GM19467 (cell line): ENCODE measurements at regions not wholly inside any gene's neighbourhood (a gene's known extent, or its start where the extent isn't known, plus 50 kb on each side); places are given as distances from the start of the nearest gene placed in this dataset.

ENCODE experiments used
- ATAC-seq: cut with Tn5 transposase; IDR thresholded peaks from one replicate; pipeline ENCODE4 v1.9.1; 2021; ENCODE audit warnings: mild to moderate bottlenecking, moderate library complexity; ENCODE audit not compliant: unreplicated experiment

DNA sequence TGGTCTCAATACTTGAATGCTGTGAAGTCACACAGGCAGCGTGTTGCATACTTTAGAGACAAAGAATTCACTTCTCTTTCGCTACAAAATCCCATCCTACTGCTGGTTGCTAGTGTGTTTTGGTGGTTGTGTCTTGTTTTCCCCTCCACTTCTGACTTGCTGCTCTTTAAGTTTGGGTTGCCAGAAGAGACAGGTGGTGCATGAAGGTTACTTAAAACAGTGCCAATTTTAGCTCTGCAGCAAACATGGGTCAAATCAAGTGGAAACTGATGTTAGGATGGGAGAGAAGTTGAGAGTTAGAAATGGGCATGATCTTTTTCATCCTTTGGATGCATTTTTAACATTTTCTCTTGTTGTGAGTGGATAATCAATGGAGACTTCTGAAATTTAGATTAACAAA lies 136.2 kb upstream of the KCNH7 start:
- no peak for ATAC-seq

DNA sequence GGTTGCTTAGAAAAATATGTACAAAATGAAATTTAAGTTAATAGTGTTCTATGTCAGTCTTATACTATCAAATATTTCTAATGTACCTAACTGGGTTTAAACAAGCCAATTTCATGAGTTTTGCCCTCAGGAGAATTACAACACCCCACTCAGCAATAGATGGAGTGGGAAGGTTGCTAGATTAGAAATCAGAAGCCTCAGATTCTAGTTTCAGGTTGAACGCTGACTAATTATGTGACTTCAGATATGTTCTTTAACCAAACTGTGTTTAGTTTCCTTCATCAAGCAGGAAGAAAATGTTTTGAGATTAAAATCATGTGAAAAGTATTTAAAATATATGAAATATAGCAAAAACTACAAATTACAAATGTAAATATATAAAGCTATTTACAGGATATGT lies 133.8 kb upstream of the KCNH7 start:
- no peak for ATAC-seq

DNA sequence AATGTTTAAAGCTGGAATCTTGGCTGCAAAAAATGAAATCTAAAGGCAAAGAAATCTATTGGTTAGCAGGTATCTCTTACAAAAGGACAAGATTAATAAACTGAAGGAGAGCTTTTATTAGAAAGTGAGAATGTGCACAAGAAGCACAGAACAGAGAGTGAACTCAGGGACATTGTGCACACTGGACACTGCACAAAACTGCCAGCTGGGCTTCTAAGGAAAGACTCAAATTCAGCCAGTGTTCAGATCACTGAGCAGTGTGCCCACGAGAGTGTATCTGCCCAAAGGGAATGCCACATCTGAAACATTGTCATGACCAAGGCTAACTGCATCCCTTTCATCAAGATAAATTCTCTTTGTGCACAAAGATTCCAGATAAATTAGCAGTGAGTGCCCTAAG lies 129.7 kb upstream of the KCNH7 start:
- ATAC-seq: no peak

DNA sequence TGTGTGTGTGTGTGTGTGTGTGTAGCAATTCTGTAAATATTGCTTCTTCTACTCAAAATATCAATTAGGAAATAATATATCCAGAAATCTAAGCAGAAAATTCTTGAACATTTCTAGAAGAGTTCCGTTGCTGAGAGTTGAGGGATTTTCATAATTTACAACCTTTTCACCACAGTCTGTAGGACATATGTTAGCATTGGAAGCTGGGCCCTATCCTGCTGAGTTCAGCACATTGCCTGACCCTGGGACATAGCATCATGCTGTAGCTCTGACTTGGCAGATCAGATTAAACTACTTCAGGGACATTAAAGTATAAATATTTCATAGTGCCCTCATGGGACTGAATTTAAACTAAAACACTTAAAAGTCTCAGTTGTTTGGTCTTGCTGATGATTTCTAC lies 129.2 kb upstream of the KCNH7 start:
- no peak for ATAC-seq

DNA sequence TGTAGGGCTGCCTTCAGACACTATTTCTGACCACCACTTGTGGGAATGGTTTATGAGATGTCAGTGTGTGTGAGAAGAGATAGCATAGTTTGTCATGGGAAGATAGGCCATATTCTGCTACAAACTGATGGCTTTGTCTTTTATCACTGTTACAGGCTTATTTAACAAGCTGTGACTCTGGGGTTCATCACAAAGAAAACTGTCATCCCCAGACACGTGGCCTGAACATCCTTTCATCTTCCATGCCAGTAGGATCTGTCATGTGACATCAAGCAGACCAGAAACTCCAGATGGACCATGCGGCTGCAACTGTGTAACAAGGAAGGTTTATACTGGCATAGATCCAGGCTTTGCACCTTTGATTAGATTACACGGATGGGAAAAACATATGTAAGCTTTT lies 128.6 kb upstream of the KCNH7 start:
- ATAC-seq: no peak

DNA sequence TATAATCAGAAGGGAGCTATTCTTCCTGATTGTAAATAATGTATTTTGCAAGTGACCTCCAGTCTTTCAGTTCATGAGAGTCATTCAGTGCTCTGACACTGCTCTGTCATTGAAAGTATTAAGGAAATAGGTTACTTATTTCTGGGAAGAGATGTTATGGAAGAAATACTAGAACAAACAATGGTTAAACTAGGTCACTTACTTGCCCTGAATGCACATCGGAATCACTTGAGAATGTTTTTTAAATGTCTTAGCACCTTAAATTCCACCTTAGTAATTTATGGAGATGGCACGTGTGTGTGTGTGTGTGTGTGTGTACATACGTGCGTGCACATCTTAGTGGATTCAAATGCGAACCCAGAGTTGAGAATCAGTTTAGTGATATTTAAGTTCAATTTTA lies 126.6 kb upstream of the KCNH7 start:
- no peak for ATAC-seq

DNA sequence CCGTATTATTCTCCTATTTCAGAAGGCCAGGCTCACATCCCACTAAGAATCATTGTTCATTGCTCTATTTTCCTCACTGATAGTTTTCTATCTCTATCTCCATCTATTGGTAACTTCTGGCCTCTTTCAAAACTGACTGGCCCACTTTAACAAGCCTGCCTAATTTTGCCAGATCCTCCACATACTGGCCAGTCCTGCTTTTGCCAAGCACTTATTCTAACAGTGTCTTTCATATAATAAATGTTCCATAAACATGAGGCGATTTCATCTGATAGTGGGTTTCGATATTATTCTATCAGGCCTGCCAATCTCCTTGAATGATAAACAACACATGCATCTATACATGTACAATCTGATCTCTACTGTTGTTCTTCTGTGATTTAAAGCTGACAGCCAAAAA lies 125.9 kb upstream of the KCNH7 start:
- no peak for ATAC-seq

DNA sequence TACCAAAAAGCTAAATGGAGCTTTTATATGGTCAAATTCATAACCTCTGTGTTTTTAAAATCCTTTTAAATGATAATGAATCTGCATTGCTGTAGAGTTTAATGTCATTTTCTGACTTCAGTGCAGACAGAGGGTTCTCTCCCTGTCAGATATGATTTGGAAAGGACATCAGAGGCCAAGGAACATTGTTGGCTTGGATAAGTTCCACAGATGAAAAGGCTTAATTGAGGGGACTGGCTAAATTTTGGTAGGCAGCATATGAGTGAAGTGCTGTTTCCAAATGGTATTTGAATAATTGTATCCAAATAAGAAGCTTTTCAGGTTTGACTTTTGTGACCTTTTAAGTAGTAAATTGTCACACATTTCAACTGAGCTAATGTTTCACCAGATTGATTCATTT lies 124.6 kb upstream of the KCNH7 start:
- ATAC-seq: no peak

DNA sequence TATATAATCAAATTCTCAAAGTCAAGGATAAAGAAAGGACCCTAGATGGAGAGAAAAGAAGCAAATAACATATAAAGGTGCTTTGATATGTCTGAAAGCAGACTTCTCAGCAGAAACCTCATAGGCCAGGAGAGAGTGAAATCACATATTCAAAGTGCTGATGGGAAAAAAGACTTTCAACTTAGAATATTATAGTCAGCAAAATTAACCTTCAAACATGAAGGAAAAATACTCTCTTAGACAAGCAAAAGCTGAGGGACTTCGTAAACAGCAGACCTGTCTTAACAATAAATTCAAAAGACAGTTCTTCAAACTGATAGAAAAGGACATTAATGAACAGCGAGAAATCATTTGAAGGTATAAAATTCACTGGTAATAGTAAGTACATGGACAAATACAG lies 107.2 kb upstream of the KCNH7 start:
- no peak for ATAC-seq

DNA sequence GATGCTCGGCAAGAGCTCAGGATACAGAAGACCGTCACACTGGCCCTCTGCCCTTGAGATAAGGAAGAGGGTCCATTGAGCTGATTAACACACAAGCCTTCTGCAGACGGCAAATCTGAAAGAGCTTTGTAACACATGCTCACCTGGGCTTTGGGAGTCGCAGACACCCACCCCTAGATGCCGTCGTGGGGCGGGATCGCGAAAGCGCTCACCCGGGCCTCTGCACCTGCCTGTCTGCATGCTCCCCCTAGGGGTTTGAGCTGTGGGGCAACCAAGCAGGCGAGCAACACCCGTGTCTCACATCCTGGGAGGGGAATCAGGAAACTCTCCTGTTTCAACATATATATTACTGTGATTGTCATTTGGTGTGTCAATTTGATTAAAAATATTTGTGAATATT lies 99.8 kb upstream of the KCNH7 start:
- no peak for ATAC-seq

DNA sequence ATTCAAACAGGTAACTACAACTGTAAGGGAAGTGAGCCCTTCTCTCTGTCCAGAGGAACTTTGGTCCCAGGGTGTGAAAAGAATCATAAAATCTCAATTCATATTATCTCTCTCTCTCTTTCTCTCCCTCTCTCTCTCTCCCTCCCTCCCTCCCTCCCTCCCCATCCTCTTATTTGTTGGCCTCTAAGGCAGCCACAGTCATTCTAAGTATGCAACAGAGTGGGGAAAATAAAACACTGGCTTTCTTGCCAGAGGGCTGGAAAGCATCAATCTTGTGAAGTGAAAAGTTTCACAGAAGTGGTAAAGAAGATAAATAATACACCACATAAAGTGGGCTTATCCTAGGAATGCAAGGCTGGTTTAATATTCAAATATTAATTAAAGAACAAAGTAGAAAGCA lies 95.6 kb upstream of the KCNH7 start:
- ATAC-seq: no peak

DNA sequence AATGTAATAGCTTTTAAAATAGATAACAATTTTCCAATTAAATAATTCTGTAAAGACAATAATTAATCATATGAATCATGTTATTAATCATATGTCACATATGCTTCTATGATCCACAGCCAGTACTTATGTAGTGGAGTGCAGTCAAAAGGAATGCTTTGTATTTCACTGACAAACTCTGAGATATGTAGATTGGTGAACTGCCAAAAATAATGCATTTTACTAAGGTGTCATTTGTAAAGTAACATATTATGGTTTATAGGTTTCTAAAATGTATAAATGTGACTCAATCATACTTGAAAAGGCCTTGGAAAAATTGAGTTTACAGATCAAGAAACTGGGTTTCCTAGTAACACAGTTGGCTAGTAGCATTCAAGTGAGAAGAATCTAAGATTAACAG lies 93.8 kb upstream of the KCNH7 start:
- ATAC-seq: no peak

DNA sequence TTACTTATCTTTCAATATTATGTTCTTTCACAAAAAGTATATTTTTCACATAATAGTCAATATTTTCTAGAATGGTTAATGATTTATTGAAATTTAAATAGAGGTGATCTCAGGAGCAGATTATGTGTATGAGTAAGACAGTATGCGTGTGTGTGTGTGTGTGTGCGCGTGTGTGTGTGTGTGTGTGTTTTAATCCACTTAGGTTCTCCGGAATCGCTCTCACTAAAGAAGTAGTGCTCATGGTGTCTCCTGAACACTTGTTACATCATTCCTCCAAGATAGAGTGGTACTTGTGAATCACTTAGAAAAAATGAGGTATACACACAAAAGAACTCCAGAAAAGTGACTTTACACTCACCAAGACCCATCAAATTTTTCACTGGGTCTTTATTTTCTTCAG lies 91.0 kb upstream of the KCNH7 start:
- ATAC-seq: no peak

DNA sequence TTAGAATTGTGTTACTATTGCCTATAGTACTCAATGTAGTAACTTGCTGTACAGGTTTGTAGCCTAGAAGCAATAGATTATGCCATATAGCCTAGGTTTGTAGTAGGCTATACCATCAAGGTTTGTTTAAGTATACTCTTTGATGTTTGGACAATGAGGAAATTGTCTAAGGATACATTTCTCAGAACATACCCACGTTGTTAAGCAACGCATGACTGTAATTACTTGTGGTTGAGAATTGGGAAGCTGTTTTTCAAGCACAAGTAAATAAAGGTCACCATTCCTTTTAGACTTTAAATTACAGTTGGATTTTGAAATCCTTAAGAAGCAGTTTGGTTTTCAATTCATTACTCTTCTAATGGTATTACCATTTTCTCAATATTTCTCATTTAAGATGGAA lies 89.8 kb upstream of the KCNH7 start:
- ATAC-seq: no peak

DNA sequence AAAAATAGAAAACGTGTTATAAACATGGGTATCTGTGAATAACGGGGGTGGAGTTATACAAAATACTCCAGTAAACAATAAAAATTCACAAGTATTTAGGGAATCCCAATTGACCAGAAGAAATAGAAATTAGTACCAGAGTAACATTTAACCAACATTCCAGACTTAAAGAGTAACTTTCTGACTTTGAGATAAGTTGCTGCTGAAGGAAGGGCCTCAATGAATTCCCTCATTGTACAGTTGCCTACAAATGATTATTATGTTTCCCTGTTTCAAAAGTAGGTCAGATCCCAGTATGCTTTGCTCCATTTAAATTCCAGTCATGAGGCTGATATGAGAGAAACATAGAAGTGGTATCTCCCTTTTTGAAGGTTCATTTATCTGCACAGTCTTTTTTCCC lies 88.3 kb upstream of the KCNH7 start:
- no peak for ATAC-seq

DNA sequence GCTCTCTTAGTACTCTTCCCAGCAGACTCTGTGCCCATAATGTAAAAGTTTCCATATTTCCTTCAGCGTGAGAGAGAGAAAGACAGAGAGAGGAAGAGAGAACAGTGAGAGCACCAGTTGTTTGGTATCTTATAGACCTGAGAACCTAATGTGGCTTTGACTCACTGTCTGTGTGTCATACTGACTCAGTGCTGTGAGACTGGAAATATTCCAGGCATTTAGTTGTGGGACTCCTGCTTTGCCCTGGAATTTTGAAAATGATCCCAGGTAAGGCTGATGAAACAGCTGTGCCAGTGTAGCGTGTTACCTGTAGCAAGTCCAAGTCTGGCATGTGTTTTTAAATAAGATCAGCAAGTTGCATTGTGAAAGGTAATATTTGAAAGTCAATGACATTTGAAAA lies 87.9 kb upstream of the KCNH7 start:
- ATAC-seq: no peak

DNA sequence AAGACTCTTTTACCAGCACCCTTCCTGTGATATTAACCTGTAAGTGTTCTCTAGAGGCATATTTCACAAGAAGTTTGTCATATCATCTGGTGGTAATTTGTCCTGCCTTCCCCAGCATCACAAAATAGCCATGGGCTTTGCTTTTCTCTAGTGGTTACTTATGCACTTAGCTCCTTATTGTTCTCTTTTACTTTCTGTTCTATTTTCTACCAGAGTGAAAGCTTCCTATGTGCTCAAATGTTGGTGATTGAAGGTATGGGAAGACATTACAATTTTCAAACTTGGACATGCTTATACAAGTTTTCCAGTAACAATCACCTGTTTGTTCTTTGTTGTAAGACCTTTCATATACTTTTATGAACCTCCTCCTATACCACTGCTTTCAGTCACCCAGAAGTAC lies 87.0 kb upstream of the KCNH7 start:
- ATAC-seq: no peak

DNA sequence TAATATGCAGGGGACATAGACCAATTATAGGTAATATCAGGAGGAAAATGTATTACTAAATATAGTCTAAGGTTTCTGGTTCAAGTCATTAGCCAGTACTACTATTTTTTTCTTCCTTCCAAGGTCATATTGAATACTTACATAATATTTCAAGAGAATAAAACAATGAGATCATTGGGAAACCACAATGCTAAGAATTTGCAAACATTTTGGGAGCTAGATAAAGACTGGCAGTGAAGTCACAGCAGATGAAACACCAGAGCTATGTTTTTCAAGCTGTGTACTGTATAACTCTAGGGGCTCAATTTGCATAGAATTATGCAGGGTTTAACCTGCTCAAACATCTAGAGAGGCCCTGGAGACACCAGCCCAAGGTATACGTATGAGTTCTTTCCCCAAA lies 80.5 kb upstream of the KCNH7 start:
- ATAC-seq: no peak

DNA sequence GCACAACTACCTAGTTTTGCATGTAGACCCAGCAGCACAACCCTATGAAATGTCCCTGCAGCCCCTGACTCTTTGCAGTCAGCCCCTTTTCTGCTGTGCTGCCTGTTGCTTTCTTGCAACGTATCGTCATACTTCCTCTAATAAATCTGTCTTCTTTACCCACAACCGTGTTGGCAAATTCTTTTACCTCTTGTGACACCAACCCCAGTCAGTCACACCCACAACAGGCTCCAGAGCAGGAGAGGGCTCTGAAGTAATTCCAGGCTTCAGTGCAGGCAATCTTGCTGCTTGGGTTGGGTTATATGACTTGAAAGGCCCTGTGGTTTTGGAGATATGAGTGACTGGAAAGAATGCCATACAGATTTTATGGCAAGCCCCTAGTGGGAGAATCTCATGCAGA lies 79.1 kb upstream of the KCNH7 start:
- ATAC-seq: no peak

DNA sequence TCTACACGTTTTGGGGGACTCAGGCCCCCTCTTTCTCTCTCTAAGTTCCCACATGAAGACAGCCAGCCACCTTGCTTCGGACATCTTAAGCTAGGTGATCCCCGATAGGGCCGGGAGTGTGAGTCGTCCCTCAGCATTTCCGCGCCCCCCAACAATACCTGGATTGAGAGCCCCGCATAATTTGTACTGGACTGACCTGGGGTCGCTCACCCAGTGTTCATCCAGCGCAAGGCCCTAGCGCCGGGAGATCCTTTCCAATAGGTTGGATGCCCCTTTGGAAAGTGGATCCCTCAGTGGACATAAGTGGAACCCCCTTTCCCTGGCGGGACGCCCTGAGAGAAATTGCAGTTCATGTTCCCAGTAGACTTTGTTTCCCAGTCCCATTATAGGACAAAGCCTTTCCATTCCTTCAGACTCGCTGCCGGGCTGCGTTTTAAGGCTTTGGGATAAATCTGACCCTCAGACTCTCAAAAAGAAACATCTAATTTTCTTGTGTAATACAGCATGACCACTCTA lies 77.8 kb upstream of the KCNH7 start:
- no peak for ATAC-seq

DNA sequence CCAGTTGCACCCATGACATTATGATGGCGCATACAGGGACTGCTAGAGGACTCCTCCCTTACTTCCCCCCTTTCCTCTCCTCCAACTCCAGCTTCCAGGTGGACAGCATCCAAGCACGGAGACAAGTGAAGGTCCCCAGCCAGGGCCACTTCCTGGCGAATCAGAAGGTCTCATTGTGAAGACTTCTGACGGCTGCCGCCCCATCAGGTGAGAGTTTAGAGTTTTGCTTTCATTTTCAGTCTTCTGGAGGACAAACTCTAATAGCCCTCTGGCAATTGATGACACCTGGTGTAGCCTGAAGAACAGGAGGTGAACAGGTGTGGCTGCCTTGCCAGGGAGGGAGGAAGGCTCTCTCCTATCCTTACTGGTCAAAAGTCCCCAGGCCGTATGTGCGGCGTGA lies 77.3 kb upstream of the KCNH7 start:
- ATAC-seq: no peak

DNA sequence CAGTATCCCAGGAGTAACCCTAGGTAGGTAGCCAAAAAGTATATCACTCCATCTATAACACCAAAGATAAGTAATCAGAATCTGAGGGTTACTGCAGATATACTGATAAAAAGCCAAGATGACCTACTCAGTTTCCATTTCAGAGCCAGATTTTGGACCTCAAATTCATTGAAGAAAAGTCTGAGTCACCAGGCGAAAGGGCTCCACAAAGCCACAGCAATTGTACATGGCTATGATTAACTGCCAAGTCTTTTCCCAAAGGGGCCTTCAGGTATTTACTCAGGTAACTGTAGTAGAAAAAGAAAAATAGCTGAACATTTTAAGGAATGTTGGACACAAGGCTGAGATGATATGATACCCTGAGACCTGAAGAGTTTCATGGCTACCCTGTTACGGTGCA lies 75.6 kb upstream of the KCNH7 start:
- ATAC-seq: no peak

DNA sequence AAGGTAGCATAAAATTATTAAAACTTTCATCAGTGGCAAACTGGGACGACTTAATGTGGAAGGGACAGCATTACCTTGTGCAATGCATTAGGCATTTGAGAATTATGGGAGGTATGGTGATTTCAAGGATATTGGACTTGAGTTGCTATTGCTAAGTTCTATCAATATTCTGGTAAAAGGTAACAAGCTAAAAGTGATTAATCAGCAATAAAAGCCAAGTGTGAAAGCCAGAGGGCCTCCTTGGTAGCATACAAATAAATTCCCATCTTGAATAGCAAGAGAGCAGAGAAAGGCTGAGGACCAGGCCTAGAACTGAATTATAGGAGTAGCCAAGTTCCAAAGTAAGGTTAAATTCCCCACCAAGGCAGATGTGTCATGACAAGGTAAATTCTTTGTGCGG lies 74.2 kb upstream of the KCNH7 start:
- no peak for ATAC-seq

DNA sequence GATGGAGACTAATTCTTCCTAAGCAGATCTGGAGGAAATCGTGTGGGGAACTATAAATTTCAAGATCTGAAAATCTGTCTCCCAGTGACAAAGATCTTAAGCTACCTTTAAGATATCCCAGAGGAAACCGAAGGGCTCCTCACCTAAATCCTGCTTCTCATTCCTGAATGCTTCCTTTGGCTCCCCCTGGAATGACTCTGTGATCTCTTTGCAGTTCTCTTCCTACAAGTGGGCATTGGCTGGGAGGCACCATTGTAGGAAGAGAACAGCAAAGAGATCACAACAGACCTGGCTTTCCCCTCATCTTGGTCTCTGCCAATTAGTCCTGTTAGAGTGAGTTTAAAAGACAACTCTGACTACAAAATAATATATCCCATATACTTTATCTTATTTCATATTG lies 70.0 kb upstream of the KCNH7 start:
- ATAC-seq: no peak
